Panc1 (cell line): ENCODE measurements at regions not wholly inside any gene's neighbourhood (a gene's known extent, or its start where the extent isn't known, plus 50 kb on each side); places are given as distances from the start of the nearest gene placed in this dataset.

Experiments
- ATAC-seq: fragments of 200-7000 bp; cut with Tn5 transposase; 2 replicates; pipeline ENCODE4 v1.9.1; 2020; ENCODE audit warnings: mild to moderate bottlenecking, moderate library complexity
- BruUV-seq: library from RNA; stranded (reverse); fragments of 400-500 nt; replicated peaks from 2 replicates; lab custom pipeline; 2021; lab: Mats Ljungman, UMichigan
- CTCF ChIA-PET: fragments of 300-600 bp; sonication (Branson Sonifier 250); formaldehyde crosslinking; loops from one replicate; lab custom pipeline; 2022; ENCODE audit warnings: antibody characterized with exemption; lab: Charles Lee
- POLR2A ChIA-PET: fragments of 300-600 bp; sonication (Branson Sonifier 250); formaldehyde crosslinking; loops from one replicate; lab custom pipeline; 2022; ENCODE audit warnings: antibody characterized with exemption; lab: Charles Lee
- DNase-seq: peaks from one replicate; pipeline ENCODE4 v3.0.0-alpha.2; 2010; ENCODE audit warnings: low read depth, low spot score
- H3K27ac ChIP-seq: 2 replicates; pipeline ENCODE4 v1.5.1; 2011; ENCODE audit warnings: mild to moderate bottlenecking, low read length, inconsistent platforms
- H3K27me3 ChIP-seq: fragments of 200-500 bp; sonication (Bioruptor generic); 2 replicates; pipeline ENCODE4 v1.6.0; 2014; ENCODE audit warnings: low read length, inconsistent platforms; ENCODE audit not compliant: control insufficient read depth, insufficient read depth
- H3K36me3 ChIP-seq: fragments of 200-500 bp; sonication (Bioruptor generic); 2 replicates; pipeline ENCODE4 v1.5.1; 2014; ENCODE audit warnings: inconsistent platforms, mild to moderate bottlenecking, low read length, moderate library complexity; ENCODE audit not compliant: control insufficient read depth, insufficient read depth
- H3K4me1 ChIP-seq: 2 replicates; pipeline ENCODE4 v1.5.1; 2011; ENCODE audit warnings: inconsistent platforms, mild to moderate bottlenecking, low read length, moderate library complexity; ENCODE audit not compliant: control insufficient read depth, insufficient read depth
- H3K4me3 ChIP-seq, 2 experiments: 2 replicates each; pipeline ENCODE4 v1.5.1; 2011 to 2012; ENCODE audit warnings: low read depth in 2 of 2, low read length in 2 of 2, mild to moderate bottlenecking in 2 of 2, inconsistent platforms in 1 of 2, moderate library complexity in 1 of 2
- H3K9me3 ChIP-seq: fragments of 200-500 bp; sonication (Bioruptor generic); 2 replicates; pipeline ENCODE4 v1.5.1; 2014; ENCODE audit warnings: low read depth, mild to moderate bottlenecking, inconsistent platforms, low read length, moderate library complexity; ENCODE audit not compliant: control insufficient read depth, insufficient read depth
- CTCF ChIP-seq: fragments of 450-650 bp; IDR thresholded peaks from 2 replicates; pipeline ENCODE4 v1.5.1; 2017; ENCODE audit warnings: mild to moderate bottlenecking
- POLR2AphosphoS5 ChIP-seq: IDR thresholded peaks from 2 replicates; pipeline ENCODE4 v1.6.1; 2012; ENCODE audit warnings: mild to moderate bottlenecking, low read depth, low read length, moderate library complexity
- REST ChIP-seq, 2 experiments: IDR thresholded peaks; 2 replicates each; pipeline ENCODE4 v1.6.1; 2011 to 2012; ENCODE audit warnings: low read depth in 2 of 2, control low read depth in 1 of 2, low read length in 1 of 2, mild to moderate bottlenecking in 1 of 2, moderate library complexity in 1 of 2; ENCODE audit not compliant: insufficient read depth in 1 of 2
- SIN3A ChIP-seq: IDR thresholded peaks from 2 replicates; pipeline ENCODE4 v1.6.1; 2012; ENCODE audit warnings: low read depth, mild to moderate bottlenecking, low read length, moderate library complexity, borderline replicate concordance; ENCODE audit not compliant: insufficient read depth
- TCF7L2 ChIP-seq: IDR thresholded peaks from 2 replicates; pipeline ENCODE4 v1.6.1; 2011; ENCODE audit warnings: mild to moderate bottlenecking, low read depth, low read length, inconsistent platforms
- in situ Hi-C: cut with HindIII; loops from 2 replicates; pipeline ENCODE4 v1.10.0; 2016; ENCODE audit warnings: low sequenced_read_pairs, low pct_unique_long_range_greater_than_20kb
- intact Hi-C: fragments of 100-400 bp; cut with micrococcal nuclease; formaldehyde crosslinking; loops from one replicate; pipeline ENCODE4 v1.10.0; 2022; ENCODE audit not compliant: unreplicated experiment

GRCh38 chr17:33974276-33974675 is 280.8 kb upstream of the CCL2 start:
- no peak overlapping the region for H3K27ac ChIP-seq
- no peak overlapping the region for H3K4me3 ChIP-seq
- ChIA-PET CTCF (no interaction called here), POLR2A (no interaction called here)
- no peaks in the 10 kb centered on the region for H3K9me3 ChIP-seq
- H3K4me1 ChIP-seq, result no peaks in the 10 kb centered on the region
- TF ChIP-seq SIN3A (no peak), TCF7L2 (no peak), POLR2AphosphoS5 (no peak), CTCF (no peak), REST (IDR thresholded peaks at IDR 0.05; ENCODE audit: insufficient read depth in 1 of 2, low read depth in 2 of 2, low read length in 1 of 2) (no peak)
- DNase-seq, result no peak
- no peaks in the 10 kb centered on the region for H3K36me3 ChIP-seq
- in situ Hi-C loops, result no loop called here
- intact Hi-C loops, result no loop called here
- no peak for ATAC-seq
- BruUV-seq, result no TSS peak
- H3K27me3 ChIP-seq, result 0 out of 2 replicates have a peak, but pooled peaks cover 2% of the 10 kb centered on the region

GRCh38 chr17:33976831-33977230 is 278.3 kb upstream of the CCL2 start:
- DNase-seq (no peak), ATAC-seq (no peak)
- no peaks in the 10 kb centered on the region for H3K4me1 ChIP-seq
- no peaks in the 10 kb centered on the region for H3K9me3 ChIP-seq
- no peak overlapping the region for H3K27ac ChIP-seq
- in situ Hi-C loops, result no loop called here
- ChIA-PET POLR2A (no interaction called here), CTCF (no interaction called here)
- H3K36me3 ChIP-seq, result no peaks in the 10 kb centered on the region
- no peak for TF ChIP-seq CTCF
- TF ChIP-seq REST (IDR thresholded peaks at IDR 0.05; ENCODE audit: insufficient read depth in 1 of 2, low read depth in 2 of 2, low read length in 1 of 2), result no peak
- TF ChIP-seq TCF7L2, result no peak
- TF ChIP-seq POLR2AphosphoS5, result no peak
- TF ChIP-seq SIN3A, result no peak
- no peak overlapping the region for H3K4me3 ChIP-seq
- 0 out of 2 replicates have a peak, but pooled peaks cover 2% of the 10 kb centered on the region for H3K27me3 ChIP-seq
- BruUV-seq, result no TSS peak
- intact Hi-C loops, result no loop called here
